MG63 (cell line): ENCODE measurements at regions not wholly inside any gene's neighbourhood (a gene's known extent, or its start where the extent isn't known, plus 50 kb on each side); places are given as distances from the start of the nearest gene placed in this dataset.

ENCODE experiments used
- DNase-seq: peaks from one replicate; pipeline ENCODE4 v3.0.0-alpha.2; 2020
- H3K27me3 ChIP-seq: fragments of 250-450 bp; sonication (Bioruptor Pico); 2 replicates; pipeline ENCODE4 v1.5.1; 2020; ENCODE audit warnings: mild to moderate bottlenecking, moderate library complexity
- H3K36me3 ChIP-seq: fragments of 250-450 bp; sonication (Bioruptor Pico); 2 replicates; pipeline ENCODE4 v1.5.1; 2020; ENCODE audit warnings: mild to moderate bottlenecking, moderate library complexity
- H3K4me3 ChIP-seq: fragments of 250-450 bp; sonication (Bioruptor Pico); 2 replicates; pipeline ENCODE4 v1.5.1; 2020; ENCODE audit warnings: mild to moderate bottlenecking, moderate library complexity
- H3K9me3 ChIP-seq: fragments of 250-450 bp; sonication (Bioruptor Pico); 2 replicates; pipeline ENCODE4 v1.5.1; 2020; ENCODE audit warnings: mild to moderate bottlenecking, moderate library complexity

DNA sequence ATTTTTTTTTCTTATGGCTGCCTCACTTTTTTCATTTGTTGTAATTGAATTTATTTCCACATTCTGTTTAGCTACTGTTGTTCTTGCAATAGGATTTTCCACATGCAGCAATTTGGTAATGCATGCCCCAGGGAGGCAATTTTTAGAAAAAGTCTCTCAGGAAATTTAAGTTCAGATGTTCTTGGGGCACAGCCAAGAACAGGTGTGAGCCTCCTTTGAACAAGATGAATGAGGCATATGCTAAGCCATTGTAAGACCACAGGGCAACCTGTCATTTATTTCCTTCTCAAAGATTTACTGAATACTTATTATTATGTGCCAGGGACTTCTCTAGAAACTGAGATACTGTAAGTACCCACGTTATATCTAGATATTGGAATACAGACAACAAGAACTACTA lies 549.5 kb downstream of the DIPK2A start:
- no peak for DNase-seq
- no peak overlapping the region for H3K4me3 ChIP-seq
- no peaks in the 10 kb centered on the region for H3K27me3 ChIP-seq
- H3K9me3 ChIP-seq: no peaks in the 10 kb centered on the region
- no peaks in the 10 kb centered on the region for H3K36me3 ChIP-seq

DNA sequence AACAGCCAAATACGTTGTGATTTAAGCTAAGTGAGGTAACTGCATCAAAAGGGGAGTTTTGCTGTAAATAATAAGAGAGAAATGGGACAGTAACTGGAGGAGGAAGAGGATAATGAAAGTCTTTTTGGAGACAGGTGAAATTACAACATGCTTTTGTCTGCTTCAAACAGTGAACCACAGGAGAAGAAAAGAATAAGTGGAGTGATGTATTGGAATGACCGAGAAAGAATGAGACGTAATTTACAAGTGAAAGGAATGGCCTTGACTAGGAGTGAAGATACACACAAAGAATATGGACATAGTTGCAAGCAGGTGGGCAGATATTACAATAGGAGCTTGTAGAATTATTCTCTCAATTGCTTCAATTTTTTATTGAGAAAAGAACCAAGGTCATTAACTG lies 550.8 kb downstream of the DIPK2A start:
- H3K36me3 ChIP-seq: no peaks in the 10 kb centered on the region
- H3K27me3 ChIP-seq: no peaks in the 10 kb centered on the region
- H3K9me3 ChIP-seq: no peaks in the 10 kb centered on the region
- H3K4me3 ChIP-seq: no peak overlapping the region
- no peak for DNase-seq

DNA sequence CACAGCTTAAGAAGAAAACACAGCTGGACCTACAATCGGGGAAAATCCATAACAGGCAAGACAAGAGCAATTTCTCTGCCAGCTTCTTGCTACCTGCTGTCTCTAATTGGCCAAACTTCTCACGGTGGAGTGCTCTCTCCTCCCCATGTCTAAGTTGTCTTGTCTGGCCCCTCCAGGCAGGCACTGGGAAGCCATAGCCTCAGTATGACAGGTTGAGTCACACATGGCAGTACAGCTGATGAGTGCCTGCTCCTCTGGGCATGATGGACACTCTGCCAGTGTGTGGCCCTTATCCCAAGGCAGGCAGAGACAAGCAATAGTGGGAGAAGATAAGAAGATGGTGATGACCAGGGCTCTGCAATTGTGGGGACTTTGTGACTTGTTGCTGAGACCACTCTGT lies 551.8 kb downstream of the DIPK2A start:
- no peak for DNase-seq
- no peaks in the 10 kb centered on the region for H3K27me3 ChIP-seq
- no peaks in the 10 kb centered on the region for H3K36me3 ChIP-seq
- H3K4me3 ChIP-seq: no peak overlapping the region
- H3K9me3 ChIP-seq: no peaks in the 10 kb centered on the region

DNA sequence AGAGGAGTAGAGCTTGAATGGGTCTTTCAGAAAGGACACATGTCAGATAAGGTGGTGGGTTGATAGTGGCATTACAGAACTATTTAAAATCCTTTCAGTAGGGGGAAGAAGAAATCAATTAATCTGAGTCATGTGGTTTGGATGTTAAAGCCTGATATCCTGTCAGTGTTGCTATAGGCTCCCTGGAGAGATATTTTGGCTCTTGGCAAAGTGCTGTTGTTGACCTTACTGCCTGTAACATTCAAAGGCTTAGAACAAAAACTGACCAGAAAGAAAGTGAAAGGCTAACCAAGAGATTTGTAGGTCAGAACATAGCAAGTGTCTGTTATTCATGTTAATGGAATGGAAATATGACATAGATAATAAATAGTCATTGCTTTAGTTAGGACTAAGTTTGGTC lies 552.9 kb downstream of the DIPK2A start:
- Histone ChIP-seq H3K27me3 (no peaks in the 10 kb centered on the region), H3K4me3 (no peak overlapping the region), H3K9me3 (no peaks in the 10 kb centered on the region), H3K36me3 (no peaks in the 10 kb centered on the region)
- DNase-seq: no peak

DNA sequence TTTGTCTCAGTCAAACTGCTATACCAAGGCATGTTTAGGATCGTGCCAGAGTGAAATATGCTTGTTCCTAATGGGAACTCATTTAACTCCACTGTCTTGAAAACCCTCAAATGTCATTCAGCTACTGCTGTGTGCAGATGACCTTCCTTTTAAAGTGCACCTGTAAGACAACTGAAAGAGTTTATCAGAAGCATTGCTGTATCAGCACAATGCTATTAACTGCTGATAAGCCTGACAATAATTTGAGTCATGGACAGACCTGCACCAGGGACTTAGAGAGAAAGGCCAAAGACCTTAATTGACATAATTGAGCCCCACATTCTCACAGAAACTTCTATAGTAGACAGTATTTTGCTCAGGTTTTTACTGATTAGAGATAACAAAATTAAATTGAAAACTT lies 557.9 kb downstream of the DIPK2A start:
- H3K27me3 ChIP-seq: no peaks in the 10 kb centered on the region

DNA sequence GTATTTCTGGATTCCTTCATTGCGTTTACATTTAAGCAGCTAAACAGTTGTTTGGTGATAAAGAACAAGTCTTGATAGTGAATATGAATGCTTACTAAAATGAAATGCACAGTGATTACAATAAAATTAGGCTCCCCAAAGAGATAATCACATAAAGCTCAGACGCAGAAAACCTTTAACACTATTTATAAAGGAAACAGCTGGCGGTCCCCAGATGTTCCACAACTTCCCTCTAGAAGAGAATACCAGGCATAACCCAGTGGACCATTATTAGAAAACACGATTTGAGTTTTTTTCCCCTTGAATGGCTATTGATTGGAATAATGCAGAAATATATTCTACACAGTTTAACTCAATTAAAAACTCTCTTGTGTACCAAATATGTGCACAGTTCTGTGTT lies 573.2 kb downstream of the DIPK2A start:
- no peaks in the 10 kb centered on the region for H3K36me3 ChIP-seq
- no peak for DNase-seq
- no peak overlapping the region for H3K4me3 ChIP-seq
- no peaks in the 10 kb centered on the region for H3K27me3 ChIP-seq
- H3K9me3 ChIP-seq: no peaks in the 10 kb centered on the region

More for the DNA sequence above, 557.9 kb downstream of the DIPK2A start:
- Histone ChIP-seq H3K4me3 (no peak overlapping the region), H3K36me3 (no peaks in the 10 kb centered on the region), H3K9me3 (no peaks in the 10 kb centered on the region)
- DNase-seq: no peak

DNA sequence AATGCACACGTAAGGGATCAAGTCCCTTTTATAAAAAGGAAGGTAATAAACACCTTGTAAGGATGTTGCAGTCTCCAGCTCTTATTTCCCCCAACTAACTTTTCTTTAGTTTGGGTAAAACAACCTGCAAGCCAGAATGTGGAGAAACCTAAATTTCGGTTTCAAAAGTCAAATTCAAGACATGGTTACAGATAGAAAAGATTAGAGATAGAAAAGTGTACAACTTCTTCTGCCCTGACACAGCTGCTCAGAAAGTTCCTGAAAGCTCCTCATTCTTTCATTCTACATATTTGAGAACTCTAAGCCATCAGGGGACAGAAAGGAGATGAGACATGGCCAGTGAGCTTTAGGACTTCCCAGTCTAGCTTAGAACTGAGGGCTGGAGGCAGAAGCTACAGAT lies 574.9 kb downstream of the DIPK2A start:
- no peaks in the 10 kb centered on the region for H3K27me3 ChIP-seq
- H3K36me3 ChIP-seq: no peaks in the 10 kb centered on the region
- DNase-seq: no peak
- H3K4me3 ChIP-seq: no peak overlapping the region
- H3K9me3 ChIP-seq: no peaks in the 10 kb centered on the region

DNA sequence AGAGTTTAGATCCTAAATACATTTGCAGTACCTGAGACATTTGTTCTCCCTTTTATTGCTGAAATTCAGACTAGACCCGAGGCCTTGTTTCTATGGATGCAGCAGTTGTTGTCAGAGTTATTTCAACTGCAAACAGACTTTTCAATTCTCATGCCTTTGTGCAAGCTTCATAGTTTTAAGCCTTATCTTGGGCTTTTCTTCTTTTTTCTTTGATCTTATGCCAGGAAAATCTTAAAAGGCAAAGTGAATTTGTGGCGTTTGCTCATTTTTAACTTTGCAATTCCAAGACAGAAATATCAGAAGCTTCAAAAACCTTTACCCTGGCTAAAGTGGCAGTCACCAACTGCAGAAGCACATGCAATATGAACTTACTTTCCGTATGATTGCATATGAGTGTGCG lies 576.7 kb downstream of the DIPK2A start:
- Histone ChIP-seq H3K4me3 (no peak overlapping the region), H3K27me3 (no peaks in the 10 kb centered on the region), H3K36me3 (no peaks in the 10 kb centered on the region), H3K9me3 (no peaks in the 10 kb centered on the region)
- DNase-seq: no peak

DNA sequence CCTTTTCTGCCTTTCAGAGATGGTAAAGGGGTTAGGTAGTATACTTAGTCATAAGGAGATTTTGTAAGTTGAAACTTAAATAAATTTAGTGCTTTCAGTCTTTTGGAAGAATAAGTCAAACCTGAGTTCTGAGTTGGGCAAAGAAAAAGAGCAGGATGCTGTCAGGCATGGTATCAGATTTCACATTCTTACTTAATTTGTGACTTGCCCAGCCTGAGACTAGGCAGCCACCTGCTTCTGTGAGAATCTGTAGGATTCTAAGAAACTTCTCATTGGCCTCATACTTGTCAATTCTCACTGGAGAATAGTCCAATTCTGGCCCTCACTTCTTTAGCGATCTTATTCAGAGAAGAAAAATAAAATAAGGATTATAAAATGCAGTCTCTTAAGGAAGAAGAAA lies 577.5 kb downstream of the DIPK2A start:
- Histone ChIP-seq H3K27me3 (no peaks in the 10 kb centered on the region), H3K4me3 (no peak overlapping the region), H3K9me3 (no peaks in the 10 kb centered on the region), H3K36me3 (no peaks in the 10 kb centered on the region)
- DNase-seq: no peak

DNA sequence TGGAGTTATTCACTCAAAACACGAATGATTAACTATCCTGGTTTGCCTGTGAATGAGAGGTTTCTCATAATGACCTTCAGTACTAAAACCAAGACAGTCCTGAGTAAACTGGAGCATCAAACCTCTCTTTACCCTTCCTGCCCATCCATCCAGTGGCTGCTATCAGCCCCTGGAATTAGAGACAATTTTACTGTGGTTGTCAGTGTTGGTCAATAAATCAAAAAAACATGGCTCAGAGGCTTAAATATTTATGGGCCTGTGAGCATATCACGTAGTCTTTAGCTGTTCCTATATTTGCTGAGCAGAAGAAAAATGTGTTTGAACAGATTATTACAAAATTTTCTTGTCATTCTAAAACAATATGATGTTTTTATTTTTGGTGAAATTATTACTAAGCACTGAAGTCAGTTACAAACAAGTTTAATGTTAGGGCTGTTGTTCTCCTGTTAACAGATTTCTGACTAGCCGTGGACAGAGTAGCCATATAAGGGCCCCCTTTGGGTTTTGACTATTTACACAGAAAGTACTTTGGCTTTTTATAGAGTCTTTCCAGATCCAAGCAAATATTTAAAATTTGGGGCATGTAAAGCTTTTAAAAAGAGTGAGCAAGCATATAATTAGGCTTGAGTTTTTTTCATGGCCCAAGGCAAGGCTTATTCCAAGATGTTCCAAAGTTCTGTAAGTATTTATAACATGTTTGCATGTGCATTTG lies 580.9 kb downstream of the DIPK2A start:
- DNase-seq: no peak
- H3K36me3 ChIP-seq: no peaks in the 10 kb centered on the region
- no peaks in the 10 kb centered on the region for H3K27me3 ChIP-seq
- H3K9me3 ChIP-seq: no peaks in the 10 kb centered on the region
- H3K4me3 ChIP-seq: no peak overlapping the region

DNA sequence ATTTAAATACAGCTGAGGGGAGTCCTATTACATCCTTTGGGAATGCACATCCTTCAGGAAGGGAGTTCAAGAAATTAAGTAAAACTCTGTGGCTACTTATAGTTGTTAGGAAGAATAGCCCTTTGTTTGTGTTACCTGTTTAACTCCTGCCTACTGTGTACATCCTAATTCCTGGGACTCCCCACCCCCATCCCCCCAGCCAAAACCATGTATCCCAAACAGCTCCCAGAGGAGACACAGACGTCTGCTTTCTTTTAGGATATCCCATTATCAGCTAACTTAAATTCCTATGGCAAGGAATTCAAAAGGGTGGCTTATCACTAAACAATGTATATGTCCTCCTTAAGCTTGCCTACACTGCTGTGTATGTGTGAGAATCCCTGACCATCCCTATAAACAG lies 581.7 kb downstream of the DIPK2A start:
- Histone ChIP-seq H3K27me3 (no peaks in the 10 kb centered on the region), H3K36me3 (no peaks in the 10 kb centered on the region), H3K9me3 (no peaks in the 10 kb centered on the region), H3K4me3 (no peak overlapping the region)
- DNase-seq: no peak

DNA sequence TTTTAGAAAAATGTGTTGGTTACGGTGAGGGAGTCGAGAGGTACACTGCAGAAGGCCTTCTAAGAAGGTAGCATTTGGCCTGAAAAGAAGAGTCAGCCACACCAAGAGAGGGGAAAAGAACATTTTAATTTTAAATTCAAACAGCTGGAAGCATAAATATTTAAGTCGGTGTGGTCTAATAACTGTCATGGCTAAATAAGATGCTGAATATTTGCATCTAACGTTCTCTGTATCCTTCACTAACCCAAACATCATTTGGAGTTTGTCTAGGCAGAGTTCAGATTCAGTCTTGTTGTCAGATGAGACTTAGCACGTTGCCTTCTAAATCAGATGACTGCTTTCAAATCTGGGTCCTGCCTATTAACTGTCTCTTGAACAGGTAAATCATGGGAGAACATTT lies 583.3 kb downstream of the DIPK2A start:
- Histone ChIP-seq H3K4me3 (no peak overlapping the region), H3K36me3 (no peaks in the 10 kb centered on the region), H3K9me3 (no peaks in the 10 kb centered on the region), H3K27me3 (no peaks in the 10 kb centered on the region)
- DNase-seq: no peak

DNA sequence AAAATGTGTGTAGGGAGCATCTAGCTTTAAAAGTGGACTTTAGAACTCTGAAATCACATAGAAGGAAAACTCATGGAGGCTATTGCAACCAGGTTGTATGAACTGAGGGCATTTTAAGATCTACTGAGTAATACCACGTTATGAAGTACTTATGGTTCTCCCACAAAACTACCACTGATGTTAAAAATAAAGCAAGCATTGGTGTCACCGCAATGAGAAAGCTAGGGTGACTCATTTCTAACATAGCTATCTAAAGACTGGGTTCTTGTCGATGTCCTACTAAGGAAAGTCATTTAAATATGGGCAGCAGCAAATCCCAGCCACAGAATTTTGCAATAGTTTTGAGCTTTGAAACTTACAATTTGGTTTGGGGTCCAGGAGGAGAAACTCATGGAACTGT lies 584.8 kb downstream of the DIPK2A start:
- no peak for DNase-seq
- Histone ChIP-seq H3K27me3 (no peaks in the 10 kb centered on the region), H3K36me3 (no peaks in the 10 kb centered on the region), H3K9me3 (no peaks in the 10 kb centered on the region), H3K4me3 (no peak overlapping the region)

DNA sequence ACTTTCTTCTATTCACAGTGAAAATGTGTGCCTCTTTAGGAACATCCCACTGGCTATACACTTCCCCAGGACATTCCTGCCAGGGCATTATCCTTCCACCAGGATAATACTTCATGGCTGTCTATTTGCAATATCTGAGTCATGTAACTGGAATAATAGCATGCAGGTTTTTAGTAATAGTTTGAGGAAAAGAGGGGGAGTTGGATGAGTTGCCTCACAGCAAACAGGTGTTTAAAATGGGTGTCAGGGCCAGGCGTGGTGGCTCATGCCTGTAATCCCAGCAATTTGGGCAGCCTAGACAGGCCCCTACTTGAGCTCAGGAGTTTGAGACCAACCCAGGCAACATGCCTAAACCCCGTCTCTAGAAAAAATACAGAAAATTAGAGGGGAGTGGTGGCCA lies 585.9 kb downstream of the DIPK2A start:
- H3K27me3 ChIP-seq: no peaks in the 10 kb centered on the region
- DNase-seq: no peak
- no peak overlapping the region for H3K4me3 ChIP-seq
- H3K9me3 ChIP-seq: no peaks in the 10 kb centered on the region
- no peaks in the 10 kb centered on the region for H3K36me3 ChIP-seq

DNA sequence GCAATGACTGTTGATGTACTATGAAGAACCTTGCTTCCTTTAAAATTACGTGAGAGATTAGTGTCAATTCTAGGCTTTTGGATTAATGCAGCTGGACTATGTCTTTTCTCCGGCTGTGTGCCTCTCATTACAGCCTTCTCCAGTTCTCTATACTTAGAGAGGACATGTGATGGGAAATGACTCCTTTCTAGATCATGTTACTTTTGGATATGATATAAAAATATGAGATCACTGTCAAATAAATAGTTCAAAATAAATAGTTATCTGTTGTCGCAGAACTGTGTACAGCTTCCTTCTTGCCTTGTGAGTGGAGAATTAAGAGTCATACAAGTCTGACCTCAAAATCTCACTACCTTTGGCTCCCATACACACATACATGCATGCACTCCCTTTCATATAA lies 592.4 kb downstream of the DIPK2A start:
- no peak for DNase-seq
- H3K36me3 ChIP-seq: no peaks in the 10 kb centered on the region
- H3K9me3 ChIP-seq: no peaks in the 10 kb centered on the region
- H3K27me3 ChIP-seq: no peaks in the 10 kb centered on the region
- no peak overlapping the region for H3K4me3 ChIP-seq

DNA sequence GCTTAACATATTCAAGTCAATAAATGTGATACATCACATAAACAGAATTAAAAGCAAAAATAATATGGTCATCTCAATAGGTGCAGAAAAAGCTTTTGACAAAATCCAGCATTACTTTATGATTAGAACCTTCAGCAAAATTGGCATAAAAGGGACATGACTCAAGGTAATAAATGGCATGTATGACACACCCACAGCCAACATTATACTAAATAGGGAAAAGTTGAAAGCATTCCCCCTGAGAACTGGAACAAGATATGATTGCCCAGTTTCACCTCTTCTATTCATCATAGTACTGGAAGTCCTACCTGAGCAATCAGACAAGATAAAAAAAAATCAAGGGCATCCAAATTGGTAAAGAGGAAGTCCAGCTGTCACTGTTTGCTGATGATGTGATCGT lies 594.7 kb downstream of the DIPK2A start:
- no peak overlapping the region for H3K4me3 ChIP-seq
- H3K9me3 ChIP-seq: no peaks in the 10 kb centered on the region
- no peaks in the 10 kb centered on the region for H3K27me3 ChIP-seq
- H3K36me3 ChIP-seq: no peaks in the 10 kb centered on the region
- no peak for DNase-seq

DNA sequence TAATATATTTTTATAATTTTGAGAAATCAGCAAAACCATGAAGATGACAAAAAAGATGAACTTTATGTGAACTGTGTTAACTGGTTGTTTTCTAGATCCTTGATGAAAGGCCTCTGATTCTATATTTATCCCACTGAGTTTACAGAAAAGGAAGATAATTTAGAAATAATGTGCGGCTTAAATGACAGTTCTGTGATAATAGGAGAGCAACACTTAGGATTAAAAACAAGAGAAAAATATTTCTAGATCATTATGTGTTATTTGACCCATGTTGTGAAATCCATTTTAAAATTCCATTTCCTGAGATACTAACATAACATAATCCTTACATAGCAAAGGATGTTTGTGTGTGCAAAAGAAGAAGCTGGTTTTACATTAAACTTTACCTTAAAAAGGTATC lies 598.0 kb downstream of the DIPK2A start:
- Histone ChIP-seq H3K9me3 (no peaks in the 10 kb centered on the region), H3K4me3 (no peak overlapping the region), H3K27me3 (no peaks in the 10 kb centered on the region), H3K36me3 (no peaks in the 10 kb centered on the region)
- no peak for DNase-seq

DNA sequence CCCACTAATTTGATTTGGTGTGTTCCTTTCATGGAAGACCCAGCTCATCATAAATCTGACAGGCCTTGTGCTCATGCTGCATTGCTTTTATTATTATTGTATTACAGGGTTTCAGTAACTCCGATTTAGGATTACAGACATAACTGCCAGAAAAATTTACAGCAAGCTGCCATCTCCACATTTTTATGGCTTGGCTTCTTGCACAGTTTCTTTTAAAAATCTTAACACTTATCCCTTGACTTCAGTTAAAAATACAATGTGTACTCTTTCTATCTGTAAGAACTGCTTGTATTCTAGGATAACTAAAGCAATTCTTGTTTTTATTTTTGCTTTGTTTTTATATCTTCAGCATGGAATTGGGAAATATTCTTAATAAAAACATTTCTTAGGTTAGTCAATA lies 612.2 kb downstream of the DIPK2A start:
- Histone ChIP-seq H3K9me3 (no peaks in the 10 kb centered on the region), H3K27me3 (no peaks in the 10 kb centered on the region), H3K36me3 (no peaks in the 10 kb centered on the region), H3K4me3 (no peak overlapping the region)
- DNase-seq: no peak

DNA sequence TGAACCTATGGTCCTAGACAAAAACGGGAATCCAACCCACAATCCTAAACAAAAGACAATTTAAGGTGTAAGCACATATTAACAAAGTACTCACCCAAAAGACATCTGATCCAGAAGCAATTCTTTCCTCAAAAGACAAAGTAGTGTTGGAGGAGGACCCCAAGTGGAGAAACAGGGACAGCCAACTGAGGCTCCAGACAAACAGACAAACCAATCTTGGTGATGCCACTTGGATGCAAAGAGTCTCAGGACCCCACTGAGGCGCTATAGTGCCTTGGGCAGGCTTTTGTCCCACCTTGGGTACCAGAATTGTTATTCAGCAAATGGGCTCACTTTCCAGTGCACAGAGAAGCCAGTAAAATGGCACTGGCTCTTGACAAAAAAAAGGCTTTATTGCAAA lies 613.8 kb downstream of the DIPK2A start:
- Histone ChIP-seq H3K27me3 (no peaks in the 10 kb centered on the region), H3K4me3 (no peak overlapping the region), H3K36me3 (no peaks in the 10 kb centered on the region), H3K9me3 (no peaks in the 10 kb centered on the region)
- no peak for DNase-seq
